SJSA1 (cell line): ENCODE measurements at regions not wholly inside any gene's neighbourhood (a gene's known extent, or its start where the extent isn't known, plus 50 kb on each side); places are given as distances from the start of the nearest gene placed in this dataset.
"Not testable (repeated sequence)": the region's sequence is repeated elsewhere in the genome, so short reads cannot be mapped to it uniquely, and the experiment has no call there.

Experiments
- DNase-seq, 2 experiments: peaks; one replicate each; pipeline ENCODE4 v3.0.0-alpha.2; 2015 to 2020; ENCODE audit warnings: low spot score in 2 of 2, low read depth in 1 of 2
- H3K27ac ChIP-seq: fragments of 250-450 bp; sonication (Bioruptor Pico); 2 replicates; pipeline ENCODE4 v1.5.1; 2020; ENCODE audit warnings: mild to moderate bottlenecking, moderate library complexity
- H3K27me3 ChIP-seq: fragments of 250-450 bp; sonication (Bioruptor Pico); replicated peaks from 2 replicates; pipeline ENCODE4 v1.5.1; 2020; ENCODE audit warnings: mild to moderate bottlenecking, moderate library complexity
- H3K36me3 ChIP-seq: fragments of 250-450 bp; sonication (Bioruptor Pico); 2 replicates; pipeline ENCODE4 v1.5.1; 2020; ENCODE audit warnings: mild to moderate bottlenecking
- H3K4me1 ChIP-seq: fragments of 250-450 bp; sonication (Bioruptor Pico); replicated peaks from 2 replicates; pipeline ENCODE4 v1.6.1; 2021; ENCODE audit warnings: mild to moderate bottlenecking
- H3K4me3 ChIP-seq: fragments of 250-450 bp; sonication (Bioruptor Pico); 2 replicates; pipeline ENCODE4 v1.5.1; 2020; ENCODE audit warnings: mild to moderate bottlenecking
- H3K9me3 ChIP-seq: fragments of 250-450 bp; sonication (Bioruptor Pico); replicated peaks from 2 replicates; pipeline ENCODE4 v1.5.1; 2020; ENCODE audit warnings: mild to moderate bottlenecking

- no peaks in the 10 kb centered on the region for H3K4me1 ChIP-seq
- H3K27me3 ChIP-seq, result no peaks in the 10 kb centered on the region
- no peaks in the 10 kb centered on the region for H3K9me3 ChIP-seq
- H3K27ac ChIP-seq, result no peak overlapping the region
- H3K4me3 ChIP-seq, result no peak overlapping the region
- H3K36me3 ChIP-seq, result no peaks in the 10 kb centered on the region
- DNase-seq, result peak in 1 of 2 experiments; percentile 22
Measured at GRCh38 chr14:105971593-105972500, 445.5 kb downstream of the TMEM121 start.

DNA sequence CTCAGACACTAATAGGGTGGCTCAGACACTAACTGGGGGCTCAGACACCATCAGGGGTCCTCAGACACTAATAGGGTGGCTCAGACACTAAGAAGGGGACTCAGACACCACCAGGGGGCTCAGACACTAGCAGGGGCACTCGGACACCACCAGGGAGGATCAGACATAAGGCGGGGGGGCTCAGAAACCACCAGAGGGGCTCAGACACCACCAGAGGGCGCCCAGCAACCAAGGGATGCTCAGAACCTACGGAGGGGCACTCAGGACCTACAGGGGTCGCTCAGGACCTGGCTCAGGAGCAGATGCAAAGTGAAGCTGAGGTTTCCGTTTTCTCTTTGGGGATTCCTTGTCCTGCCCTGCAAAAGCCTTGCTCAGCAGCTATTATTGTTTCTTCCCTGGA, 448.5 kb downstream of the TMEM121 start:
- Histone ChIP-seq H3K4me3 (no peak overlapping the region), H3K27me3 (no peaks in the 10 kb centered on the region)

GRCh38 chr14:105978618-105979295, 452.4 kb downstream of the TMEM121 start:
- Histone ChIP-seq H3K4me3 (no peak overlapping the region), H3K36me3 (no peaks in the 10 kb centered on the region), H3K27me3 (no peaks in the 10 kb centered on the region), H3K4me1 (no peaks in the 10 kb centered on the region), H3K9me3 (no peaks in the 10 kb centered on the region), H3K27ac (no peak overlapping the region)
- DNase-seq, result no peak

More for the DNA sequence above, 448.5 kb downstream of the TMEM121 start:
- Histone ChIP-seq H3K36me3 (no peaks in the 10 kb centered on the region), H3K27ac (no peak overlapping the region), H3K4me1 (no peaks in the 10 kb centered on the region), H3K9me3 (no peaks in the 10 kb centered on the region)
- DNase-seq, result no peak

GRCh38 chr14:105979446-105979845, 453.1 kb downstream of the TMEM121 start:
- no peak for DNase-seq
- H3K27ac ChIP-seq, result no peak overlapping the region
- no peaks in the 10 kb centered on the region for H3K9me3 ChIP-seq
- no peaks in the 10 kb centered on the region for H3K4me1 ChIP-seq
- H3K36me3 ChIP-seq, result no peaks in the 10 kb centered on the region
- H3K4me3 ChIP-seq, result no peak overlapping the region
- H3K27me3 ChIP-seq, result no peaks in the 10 kb centered on the region

- Histone ChIP-seq H3K27me3 (no peaks in the 10 kb centered on the region), H3K4me3 (no peak overlapping the region), H3K27ac (no peak overlapping the region; the same call in 1 of the 2 replicates), H3K36me3 (no peaks in the 10 kb centered on the region), H3K4me1 (no peaks in the 10 kb centered on the region), H3K9me3 (no peaks in the 10 kb centered on the region)
- peak in 1 of 2 experiments; percentile 23 for DNase-seq
Measured at GRCh38 chr14:105980224-105980623, 453.8 kb downstream of the TMEM121 start.

DNA sequence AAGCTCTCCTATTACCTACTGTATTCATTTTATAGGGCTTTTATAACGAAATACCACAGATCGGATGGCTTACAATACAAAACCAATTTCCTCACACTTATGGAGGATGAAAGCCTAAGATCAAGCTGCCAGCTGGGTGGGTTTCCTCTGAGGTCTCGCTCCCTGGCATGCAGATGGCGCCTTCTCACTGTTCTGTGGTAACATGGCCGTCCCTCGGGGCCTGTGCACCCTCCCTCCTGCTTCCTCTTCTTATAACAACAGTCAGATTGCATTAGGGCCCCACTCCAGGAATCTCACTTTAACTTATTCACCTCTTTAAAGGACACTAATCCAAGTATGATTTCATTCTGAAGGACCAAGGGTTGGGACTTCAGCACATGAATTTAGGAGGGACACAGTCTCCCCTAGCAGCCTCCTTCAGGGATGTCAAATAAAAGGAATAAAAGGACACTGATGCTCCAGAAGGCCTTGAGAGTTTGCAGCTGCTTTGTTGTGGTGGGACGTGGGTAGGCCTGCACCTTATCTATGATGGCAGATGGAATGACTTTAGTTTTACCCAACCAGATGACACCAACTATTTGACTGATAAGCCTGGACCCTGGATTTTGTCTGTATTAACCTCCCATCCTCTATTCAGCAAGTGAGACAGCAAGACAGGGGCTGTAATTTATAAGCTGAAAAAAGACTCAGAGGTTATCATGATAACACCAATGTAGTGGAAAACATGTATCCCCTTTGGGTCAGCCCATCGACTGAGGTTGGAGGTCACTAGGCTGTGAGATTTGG, 455.3 kb downstream of the TMEM121 start:
- not testable (repeated sequence) for H3K4me3 ChIP-seq, H3K9me3 ChIP-seq, H3K36me3 ChIP-seq, H3K27ac ChIP-seq, DNase-seq, H3K27me3 ChIP-seq, H3K4me1 ChIP-seq

DNA sequence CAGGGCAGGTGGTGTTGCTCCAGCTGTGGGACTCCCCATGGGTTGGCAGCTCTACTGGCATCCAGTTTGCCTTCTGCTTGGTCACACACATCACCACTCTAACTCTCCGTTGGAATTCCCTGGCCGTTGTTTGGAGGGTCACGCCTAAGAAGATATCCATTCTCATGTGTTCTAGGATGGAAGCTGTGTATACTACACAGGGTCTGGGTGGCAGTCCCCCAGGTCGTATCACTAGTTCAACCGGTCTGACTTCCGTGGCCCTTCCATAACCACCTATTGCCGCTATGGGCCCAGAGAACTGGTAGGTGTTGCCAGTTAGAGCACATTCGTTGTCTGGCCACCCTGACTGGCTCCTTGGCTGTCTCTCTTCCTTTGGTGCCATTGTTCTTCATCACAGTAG, 456.3 kb downstream of the TMEM121 start:
- no peak overlapping the region for H3K4me3 ChIP-seq
- no peaks in the 10 kb centered on the region for H3K4me1 ChIP-seq
- DNase-seq, result no peak
- H3K36me3 ChIP-seq, result no peaks in the 10 kb centered on the region
- H3K27me3 ChIP-seq, result no peaks in the 10 kb centered on the region
- H3K27ac ChIP-seq, result no peak overlapping the region
- no peaks in the 10 kb centered on the region for H3K9me3 ChIP-seq

DNA sequence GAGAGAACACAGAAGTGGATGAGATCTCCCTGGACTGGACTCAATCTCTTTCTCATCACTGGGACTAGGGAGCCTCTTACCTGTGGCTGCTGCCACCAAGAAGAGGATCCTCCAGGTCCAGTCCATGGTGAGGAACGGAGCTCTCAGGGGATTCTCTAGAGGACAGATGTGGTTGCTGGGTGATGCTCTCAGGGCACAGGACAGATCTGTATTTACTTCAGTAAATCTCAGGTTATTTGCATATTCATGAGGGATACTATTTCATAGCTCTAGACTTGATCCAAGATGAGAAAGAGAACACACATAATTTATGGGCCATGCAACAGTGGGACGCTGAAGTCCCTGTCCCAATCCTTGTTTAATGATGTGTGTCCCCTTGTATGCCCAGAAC, 460.5 kb downstream of the TMEM121 start:
- Histone ChIP-seq H3K27ac (no peak overlapping the region), H3K4me3 (no peak overlapping the region), H3K4me1 (no peaks in the 10 kb centered on the region), H3K27me3 (no peaks in the 10 kb centered on the region), H3K36me3 (no peaks in the 10 kb centered on the region), H3K9me3 (no peaks in the 10 kb centered on the region)
- DNase-seq, result no peak

DNA sequence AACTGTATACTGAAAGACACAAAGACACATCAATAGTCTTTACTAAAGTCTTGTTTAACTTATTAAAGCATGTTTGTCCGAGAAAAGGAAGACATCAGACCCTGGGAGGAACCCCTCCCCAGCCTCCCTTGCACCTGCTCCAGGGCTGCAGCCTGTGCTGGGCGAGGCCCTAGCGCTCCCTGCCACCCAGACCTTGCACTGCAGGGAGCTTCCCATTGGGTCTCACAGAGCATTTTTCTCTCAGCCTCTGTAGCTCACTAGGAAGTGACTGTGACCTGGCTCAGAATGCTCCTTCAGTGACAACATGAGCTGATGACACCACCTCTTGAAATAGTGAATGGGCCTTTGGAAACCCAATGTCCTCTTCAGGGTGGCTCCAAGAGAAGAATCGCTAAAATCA, 461.2 kb downstream of the TMEM121 start:
- Histone ChIP-seq H3K9me3 (no peaks in the 10 kb centered on the region), H3K27me3 (no peaks in the 10 kb centered on the region), H3K27ac (no peak overlapping the region), H3K36me3 (no peaks in the 10 kb centered on the region), H3K4me1 (no peaks in the 10 kb centered on the region), H3K4me3 (no peak overlapping the region)
- DNase-seq, result no peak

DNA sequence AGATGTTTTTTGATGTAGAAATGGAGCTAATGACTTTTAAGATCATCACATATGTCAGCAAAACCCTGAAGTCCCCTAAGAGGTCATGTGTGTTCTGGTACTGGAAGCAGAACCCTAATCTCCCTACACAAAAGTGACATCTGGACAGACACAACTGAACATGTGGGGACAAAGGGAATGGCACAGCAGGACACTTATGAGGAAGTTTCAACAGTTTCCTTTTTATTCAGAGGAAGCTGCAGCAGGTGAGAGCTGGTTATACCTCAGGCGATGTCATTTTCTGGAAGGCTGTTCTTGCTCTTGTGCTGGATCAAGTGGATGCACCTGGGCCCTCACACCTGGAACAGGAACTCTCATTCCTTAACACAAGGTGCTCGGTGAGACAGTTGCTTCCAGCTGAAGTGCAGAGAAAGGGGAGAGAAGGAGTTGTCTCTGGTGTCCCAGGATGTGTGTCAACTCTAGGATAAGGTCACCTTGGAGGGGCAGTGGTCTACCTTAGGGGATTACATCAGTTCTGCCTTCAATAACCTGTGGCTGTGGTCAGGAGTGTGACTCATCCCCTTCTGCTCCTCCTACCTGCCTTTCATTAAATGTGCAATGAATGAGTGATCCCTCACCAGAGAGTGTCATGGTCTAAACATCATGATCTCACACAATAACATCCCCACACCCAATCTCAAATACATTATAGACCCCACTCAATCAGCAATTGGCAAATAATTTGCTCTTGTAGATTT, 463.4 kb downstream of the TMEM121 start:
- H3K4me1 ChIP-seq, result no peaks in the 10 kb centered on the region
- H3K9me3 ChIP-seq, result no peaks in the 10 kb centered on the region
- no peaks in the 10 kb centered on the region for H3K27me3 ChIP-seq
- no peak for DNase-seq
- no peak overlapping the region for H3K4me3 ChIP-seq
- no peaks in the 10 kb centered on the region for H3K36me3 ChIP-seq
- H3K27ac ChIP-seq, result no peak overlapping the region

DNA sequence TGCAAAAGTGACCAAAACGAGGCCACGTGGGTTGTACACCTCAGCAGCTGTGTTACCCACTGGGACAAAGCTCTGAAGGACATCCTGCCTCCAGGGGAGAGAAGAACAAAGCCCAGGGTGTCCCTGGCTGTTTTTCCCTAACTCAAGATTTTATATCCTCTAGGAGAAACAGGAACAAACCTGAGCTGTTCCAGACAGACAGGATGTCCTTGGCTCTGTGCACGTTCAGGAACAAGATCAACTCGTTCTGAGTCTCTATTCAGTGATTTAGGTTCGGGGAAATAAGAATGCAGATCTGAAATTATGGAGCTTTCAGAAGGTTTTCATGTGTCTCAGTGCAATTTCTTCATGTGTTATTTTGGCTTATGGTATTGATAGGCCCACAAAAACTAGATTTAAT, 465.3 kb downstream of the TMEM121 start:
- not testable (repeated sequence) for H3K36me3 ChIP-seq, H3K9me3 ChIP-seq, H3K4me3 ChIP-seq, H3K27me3 ChIP-seq, H3K27ac ChIP-seq, H3K4me1 ChIP-seq, DNase-seq

- no peaks in the 10 kb centered on the region for H3K27me3 ChIP-seq
- DNase-seq, result no peak
- no peak overlapping the region for H3K4me3 ChIP-seq
- H3K27ac ChIP-seq, result no peak overlapping the region
- H3K36me3 ChIP-seq, result no peaks in the 10 kb centered on the region
- no peaks in the 10 kb centered on the region for H3K9me3 ChIP-seq
- H3K4me1 ChIP-seq, result no peaks in the 10 kb centered on the region
Measured at GRCh38 chr14:105993814-105994213, 467.4 kb downstream of the TMEM121 start.

GRCh38 chr14:105995011-105995710, 468.8 kb downstream of the TMEM121 start:
- not testable (repeated sequence) for H3K4me3 ChIP-seq, DNase-seq, H3K36me3 ChIP-seq, H3K27me3 ChIP-seq, H3K9me3 ChIP-seq, H3K27ac ChIP-seq, H3K4me1 ChIP-seq
